GM10248 (cell line): ENCODE measurements at regions not wholly inside any gene's neighbourhood (a gene's known extent, or its start where the extent isn't known, plus 50 kb on each side); places are given as distances from the start of the nearest gene placed in this dataset.

Source experiments
- CTCF ChIA-PET: fragments of 300-600 bp; sonication (Branson Sonifier 250); formaldehyde crosslinking; extraction: SDS; loops from one replicate; lab custom pipeline; 2021; ENCODE audit warnings: antibody characterized with exemption; lab: Yijun Ruan, JAX
- POLR2A ChIA-PET: fragments of 350-650 bp; sonication (Branson Sonifier 250); formaldehyde crosslinking; extraction: SDS; loops from one replicate; lab custom pipeline; 2020; ENCODE audit warnings: antibody characterized with exemption; lab: Yijun Ruan, JAX
- DNase-seq: peaks from one replicate; pipeline ENCODE4 v3.0.0; 2012; ENCODE audit errors: extremely low spot score
- CTCF ChIP-seq: IDR thresholded peaks from 2 replicates; pipeline ENCODE4 v1.5.1; 2012; ENCODE audit warnings: mild to moderate bottlenecking, low read depth; ENCODE audit errors: extremely low read depth, missing control alignments, control extremely low read depth

GRCh38 chr2:118207889-118208288, 119.6 kb downstream of the INSIG2 start:
- POLR2A ChIA-PET, result no interaction called here
- TF ChIP-seq CTCF, result no peak
- CTCF ChIA-PET, result interaction anchor here (1.3 to 7.1 kb wide), 3 partner anchors 9 to 648 kb away, joined by 3 to 28 read pairs (median 5); no protein-coding TSS in a partner anchor
- DNase-seq, result no peak

GRCh38 chr2:118202707-118203303, 114.5 kb downstream of the INSIG2 start:
- ChIA-PET CTCF (interaction anchor here (0.7 to 3.1 kb wide), 16 partner anchors 8 to 668 kb away, joined by 3 to 12 read pairs (median 3); no protein-coding TSS in a partner anchor), POLR2A (no interaction called here)
- TF ChIP-seq CTCF, result peak; percentile 89
- DNase-seq, result peak; percentile 60

- ChIA-PET POLR2A (no interaction called here), CTCF (interaction anchor here (1.0 to 1.3 kb wide), 2 partner anchors 11 to 683 kb away, joined by 3 to 4 read pairs; no protein-coding TSS in a partner anchor)
- no peak for TF ChIP-seq CTCF
- DNase-seq, result no peak
Observed at GRCh38 chr2:118198268-118198667, 110.0 kb downstream of the INSIG2 start.

GRCh38 chr2:118197011-118197675, 108.9 kb downstream of the INSIG2 start:
- CTCF ChIA-PET, result interaction anchor here (1.0 to 1.3 kb wide), 2 partner anchors 10 to 684 kb away, joined by 3 to 4 read pairs; no protein-coding TSS in a partner anchor
- no peak for DNase-seq
- POLR2A ChIA-PET, result no interaction called here
- no peak for TF ChIP-seq CTCF

- TF ChIP-seq CTCF, result no peak
- ChIA-PET POLR2A (no interaction called here), CTCF (interaction anchor here (0.9 kb wide), 1 partner anchor 130 kb away, joined by 3 read pairs; no protein-coding TSS in a partner anchor)
- no peak for DNase-seq
Observed at GRCh38 chr2:118190474-118190873, 102.2 kb downstream of the INSIG2 start.

- no peak for TF ChIP-seq CTCF
- ChIA-PET CTCF (interaction anchor here (0.9 to 1.4 kb wide), 5 partner anchors 11 to 668 kb away, joined by 3 to 4 read pairs (median 3); no protein-coding TSS in a partner anchor), POLR2A (no interaction called here)
- DNase-seq, result no peak
Observed at GRCh38 chr2:118186858-118187254, 98.6 kb downstream of the INSIG2 start.
